ENCODE measurements at regions not wholly inside any gene's neighbourhood (a gene's known extent, or its start where the extent isn't known, plus 50 kb on each side); places are given as distances from the start of the nearest gene placed in this dataset.
"Not testable (repeated sequence)": the region's sequence is repeated elsewhere in the genome, so short reads cannot be mapped to it uniquely, and the experiment has no call there.

DNA sequence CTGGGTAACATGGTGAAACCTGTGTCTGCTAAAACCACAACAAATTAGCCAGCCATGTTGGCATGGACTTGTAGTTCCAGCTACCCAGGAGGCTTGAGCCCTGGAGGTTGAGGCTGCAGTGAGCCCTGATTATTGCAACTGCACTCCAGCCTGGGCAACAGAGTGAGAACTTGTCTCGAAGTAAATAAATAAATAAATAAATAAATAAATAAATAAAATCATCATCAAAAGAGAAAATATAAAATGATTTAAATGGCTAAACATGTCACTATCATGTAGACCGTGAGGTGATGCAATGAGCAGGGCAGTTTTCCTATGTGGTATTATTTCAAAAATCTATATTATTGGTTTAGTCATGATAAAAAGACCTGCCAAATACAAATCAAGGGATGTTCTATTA lies 2074.3 kb downstream of the PCDH9 start:
- DNase-seq (ENCODE audit: low read depth), result no peak

DNA sequence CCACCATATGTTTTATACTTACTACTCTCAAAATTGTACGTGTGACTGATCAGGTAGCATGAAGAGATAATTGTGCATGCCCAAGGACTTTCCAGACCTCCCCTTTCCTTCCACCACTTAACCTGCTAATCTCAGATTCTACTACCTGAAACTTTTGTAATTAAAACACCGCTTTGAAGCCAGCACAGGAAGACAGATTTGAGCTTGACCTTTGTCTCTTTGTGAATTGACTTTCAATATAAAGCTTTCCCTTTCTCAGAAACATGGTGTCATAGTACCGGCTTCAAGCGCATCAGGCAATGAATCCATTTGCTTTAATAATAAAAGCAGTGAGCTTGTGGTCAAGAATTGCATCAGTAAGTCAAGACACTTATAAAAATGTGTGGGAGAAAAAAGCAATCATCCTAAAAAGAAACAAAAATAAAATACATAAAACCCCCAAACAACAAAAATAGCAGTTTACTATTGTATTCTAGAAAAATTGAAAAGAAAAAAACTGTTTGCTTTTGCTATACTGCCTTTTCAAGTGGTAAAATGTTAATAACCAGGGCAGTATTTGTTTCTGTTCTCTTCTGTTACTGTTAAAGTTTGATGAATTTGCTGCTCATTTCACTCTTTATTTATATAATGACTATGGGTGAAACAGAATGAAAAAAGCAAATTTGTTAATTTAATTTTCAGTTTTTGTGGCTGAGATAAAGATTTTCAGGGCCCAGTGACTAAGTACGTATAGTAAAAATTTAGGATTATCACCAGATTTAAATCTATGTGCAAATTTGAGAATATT lies 2075.3 kb downstream of the PCDH9 start:
- no peak for DNase-seq (ENCODE audit: low read depth)

DNA sequence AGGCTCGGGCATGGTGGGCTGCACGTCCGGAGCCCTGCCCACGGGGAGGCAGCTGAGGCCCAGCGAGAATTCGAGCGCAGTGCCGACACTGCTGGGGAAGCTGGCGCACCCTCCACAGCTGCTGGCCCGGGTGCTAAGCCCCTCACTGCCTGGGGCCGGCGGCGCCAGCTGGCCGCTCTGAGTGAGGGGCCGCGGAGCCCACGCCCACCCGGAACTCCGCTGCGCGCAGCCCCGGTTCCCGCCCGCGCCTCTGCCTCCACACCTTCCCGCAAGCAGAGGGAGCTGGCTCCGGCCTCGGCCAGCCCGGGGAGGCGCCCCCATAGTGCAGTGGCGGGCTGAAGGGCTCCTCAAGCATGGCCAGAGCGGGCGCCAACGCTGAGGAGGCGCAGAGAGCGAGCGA lies 2080.4 kb downstream of the PCDH9 start:
- no peak for DNase-seq (ENCODE audit: low read depth)

DNA sequence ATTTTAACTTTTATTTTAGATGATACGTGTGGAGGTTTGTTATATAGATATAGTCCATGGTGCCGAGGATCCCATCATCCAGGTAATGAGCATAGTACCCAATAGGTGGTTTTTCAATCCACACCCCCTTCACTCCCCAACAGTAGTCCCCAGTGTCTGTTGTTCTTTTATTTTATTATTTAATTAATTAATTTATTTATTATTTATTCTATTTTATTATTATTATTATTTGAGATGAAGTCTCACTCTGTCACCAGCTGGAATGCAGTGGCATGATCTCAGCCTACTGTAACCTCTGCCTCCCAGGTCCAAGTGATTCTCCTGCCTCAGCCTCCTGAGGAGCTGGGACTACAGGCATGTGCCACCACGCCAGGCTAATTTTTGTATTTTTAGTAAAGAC lies 2086.2 kb downstream of the PCDH9 start:
- no peak for DNase-seq (ENCODE audit: low read depth)

DNA sequence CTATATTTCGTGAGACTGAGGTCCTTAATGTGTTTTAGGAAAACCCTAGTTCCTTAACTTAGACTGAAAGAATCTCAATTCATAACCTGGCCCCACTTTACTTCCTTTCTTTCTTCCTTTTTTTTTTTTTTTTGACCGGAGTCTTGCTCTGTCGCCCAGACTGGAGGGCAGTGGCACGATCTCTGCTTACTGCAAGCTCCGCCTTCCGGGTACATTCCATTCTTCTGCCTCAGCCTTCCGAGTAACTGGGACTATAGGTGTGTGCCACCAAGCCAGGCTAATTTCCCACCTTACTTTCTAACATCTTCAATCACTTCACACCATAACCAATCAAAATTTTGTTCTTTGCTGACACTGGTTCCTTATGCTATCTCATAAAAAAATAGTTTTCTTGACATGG lies 2097.0 kb downstream of the PCDH9 start:
- no peak for DNase-seq (ENCODE audit: low read depth)

DNA sequence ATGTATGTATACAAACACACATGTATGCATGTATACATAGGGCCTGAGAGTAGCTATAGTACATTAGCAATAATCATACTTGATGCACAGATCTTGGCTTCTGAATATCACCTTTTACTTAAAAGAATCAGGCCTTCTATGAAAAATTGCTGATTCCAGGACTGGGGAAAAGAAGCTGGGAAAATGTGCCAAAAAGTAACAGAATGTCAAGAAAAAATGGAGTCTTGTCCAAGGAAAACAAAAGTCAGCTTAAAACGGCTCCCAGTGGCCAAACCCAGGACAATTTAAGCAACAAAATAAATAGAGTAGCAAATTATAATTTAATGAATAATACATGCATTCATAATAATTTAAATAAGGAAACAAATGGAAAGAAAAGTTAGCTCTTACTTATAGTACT lies 2104.9 kb downstream of the PCDH9 start:
- no peak for DNase-seq (ENCODE audit: low read depth)

DNA sequence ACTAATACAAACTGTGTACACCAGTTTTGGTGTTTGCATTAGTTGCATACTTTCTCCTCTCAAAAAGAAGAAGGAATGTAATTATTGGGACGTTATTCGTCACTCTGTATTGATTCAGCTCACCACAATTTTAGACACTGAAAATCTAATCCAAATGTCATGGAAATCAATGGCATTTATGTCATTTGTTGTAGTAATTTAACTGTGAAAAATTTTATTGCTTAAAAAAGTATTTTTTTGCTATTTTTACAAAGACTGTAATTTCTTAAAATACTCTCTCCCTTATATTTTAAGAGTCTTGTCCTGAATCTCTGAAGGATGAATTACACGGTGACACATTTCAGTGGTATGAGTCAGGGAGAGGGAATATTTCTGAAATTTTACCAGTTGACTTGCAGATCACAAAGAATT lies 2117.6 kb downstream of the PCDH9 start:
- DNase-seq (ENCODE audit: low read depth), result no peak

DNA sequence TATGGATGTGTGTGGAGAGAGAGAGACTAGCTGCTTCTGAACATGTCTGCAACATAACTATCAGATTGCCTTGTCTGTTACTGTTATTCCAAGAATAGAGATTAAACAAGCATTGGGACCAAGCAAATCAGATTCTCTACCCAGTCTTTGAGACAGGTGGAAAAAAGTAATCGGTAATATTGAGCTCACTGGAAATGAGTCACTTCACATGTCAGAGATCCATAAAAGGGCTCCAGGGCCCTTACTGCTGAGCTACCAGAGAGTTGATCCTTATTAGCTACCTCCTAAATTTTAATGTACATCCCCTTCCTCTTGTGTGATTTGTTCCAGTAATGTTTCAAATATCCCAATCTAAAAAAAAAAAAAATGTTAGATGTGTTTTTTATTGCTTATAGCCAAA lies 2118.0 kb downstream of the PCDH9 start:
- no peak for DNase-seq (ENCODE audit: low read depth)

DNA sequence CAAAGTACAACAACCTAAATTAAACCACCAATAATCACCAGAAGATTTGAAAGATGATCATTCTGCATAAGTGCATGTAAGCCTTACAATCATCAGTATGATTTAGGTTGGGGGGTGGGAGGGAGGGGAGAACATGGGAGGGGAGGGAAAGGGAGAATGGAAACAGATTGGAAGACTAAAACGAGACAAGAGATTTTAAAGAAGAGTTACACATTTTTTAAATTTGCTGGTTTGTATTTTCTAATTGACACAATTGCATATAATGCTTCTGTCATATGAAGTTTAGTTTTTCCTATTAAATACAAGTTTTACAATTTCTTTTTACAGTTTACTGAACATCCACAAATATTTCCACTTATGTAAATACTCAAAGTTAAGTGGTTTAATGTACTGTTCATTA lies 2118.9 kb downstream of the PCDH9 start:
- DNase-seq (ENCODE audit: low read depth), result no peak

DNA sequence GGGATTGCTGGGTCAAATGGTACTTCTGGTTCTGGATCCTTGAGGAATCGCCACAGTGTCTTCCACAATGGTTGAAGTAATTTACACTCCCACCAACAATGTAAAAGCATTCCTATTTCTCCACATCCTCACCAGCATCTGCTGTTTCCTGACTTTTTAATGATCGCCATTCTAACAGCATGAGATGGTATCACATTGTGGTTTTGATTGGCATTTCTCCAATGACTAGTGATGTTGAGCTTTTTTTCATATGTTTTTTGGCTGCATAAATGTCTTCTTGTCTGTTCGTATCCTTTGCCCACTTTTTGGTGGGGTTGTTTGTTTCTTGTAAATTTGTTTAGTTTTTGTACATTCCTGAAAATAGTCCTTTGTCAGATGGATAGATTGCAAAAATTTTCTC lies 2125.7 kb downstream of the PCDH9 start:
- not testable (repeated sequence) for DNase-seq (ENCODE audit: low read depth)

DNA sequence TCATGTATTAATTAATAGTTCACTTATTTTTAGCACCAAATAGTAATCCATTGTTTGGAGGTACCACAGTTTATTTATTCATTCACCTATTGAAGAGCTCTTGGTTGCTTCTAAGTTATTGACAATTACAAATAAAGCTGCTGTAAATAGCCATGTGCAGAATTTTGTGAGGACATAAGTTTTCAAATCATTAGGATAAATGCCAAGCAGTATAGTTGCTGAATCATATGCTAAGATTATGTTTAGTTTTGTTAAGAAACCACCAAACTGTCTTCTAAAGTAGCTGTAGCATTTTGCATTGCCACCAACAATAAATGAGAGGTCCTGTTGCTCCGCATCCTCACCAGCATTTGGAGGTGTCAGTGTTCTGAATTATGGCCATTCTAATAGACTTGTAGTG lies 2126.8 kb downstream of the PCDH9 start:
- no peak for DNase-seq (ENCODE audit: low read depth)

DNA sequence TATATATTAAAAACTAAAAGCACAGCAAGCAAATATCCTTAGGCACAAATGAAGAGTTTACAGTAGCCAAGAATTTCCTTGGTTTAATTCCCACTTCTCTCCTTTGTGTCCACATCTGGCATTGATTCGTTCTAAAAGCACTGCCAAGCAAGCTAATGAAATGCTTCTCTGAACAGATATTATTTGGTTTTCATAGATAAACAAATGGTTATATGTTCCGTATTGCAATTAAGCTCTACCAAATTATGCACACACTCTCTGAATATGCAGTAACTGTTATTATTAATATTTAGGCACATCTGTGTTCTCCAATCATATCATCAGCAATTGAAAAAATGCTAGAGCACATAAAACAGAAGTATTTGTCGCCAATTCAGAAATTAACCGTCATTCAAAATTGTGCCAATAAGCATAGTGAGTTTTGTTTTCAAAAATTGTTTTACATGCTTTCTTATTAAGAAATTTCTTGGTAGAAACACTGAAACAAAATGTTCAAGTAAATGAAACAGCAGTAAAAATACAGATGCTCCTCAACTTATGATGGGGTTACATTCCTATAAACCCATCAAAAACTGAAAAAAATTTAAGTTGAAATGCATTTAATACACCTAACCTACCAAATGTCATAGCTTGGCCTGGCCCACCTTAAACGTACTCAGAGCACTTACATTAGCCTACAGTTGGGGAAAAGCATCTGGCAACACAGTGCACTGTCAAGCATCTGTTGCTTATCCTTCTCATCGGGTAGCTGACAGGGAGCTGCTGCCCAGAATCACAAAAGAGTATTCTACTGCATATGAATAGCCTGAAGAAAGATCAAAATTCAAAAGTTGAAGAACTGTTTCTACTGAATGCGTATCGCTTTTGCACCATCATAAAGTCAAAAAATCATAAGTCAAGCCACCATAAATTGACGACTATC lies 2134.7 kb downstream of the PCDH9 start:
- no peak for DNase-seq (ENCODE audit: low read depth)

DNA sequence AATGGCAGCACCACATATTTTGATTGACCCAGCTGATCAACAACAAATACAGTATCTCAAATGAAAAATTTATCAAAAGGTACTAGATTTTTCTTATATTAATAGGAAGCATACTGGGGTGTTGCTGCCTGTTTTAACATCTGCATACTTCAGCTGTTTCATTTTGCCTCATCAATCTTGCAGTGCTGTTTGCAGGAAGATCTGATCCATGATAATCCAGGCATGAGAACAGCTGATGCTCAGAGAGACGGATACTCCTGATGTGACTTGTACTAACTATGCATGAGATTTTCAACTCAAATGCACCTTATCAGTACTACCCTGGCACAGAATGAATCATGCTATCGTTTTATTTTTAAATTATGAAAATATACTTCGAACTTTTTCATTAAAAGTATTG lies 2136.8 kb downstream of the PCDH9 start:
- no peak for DNase-seq (ENCODE audit: low read depth)

DNA sequence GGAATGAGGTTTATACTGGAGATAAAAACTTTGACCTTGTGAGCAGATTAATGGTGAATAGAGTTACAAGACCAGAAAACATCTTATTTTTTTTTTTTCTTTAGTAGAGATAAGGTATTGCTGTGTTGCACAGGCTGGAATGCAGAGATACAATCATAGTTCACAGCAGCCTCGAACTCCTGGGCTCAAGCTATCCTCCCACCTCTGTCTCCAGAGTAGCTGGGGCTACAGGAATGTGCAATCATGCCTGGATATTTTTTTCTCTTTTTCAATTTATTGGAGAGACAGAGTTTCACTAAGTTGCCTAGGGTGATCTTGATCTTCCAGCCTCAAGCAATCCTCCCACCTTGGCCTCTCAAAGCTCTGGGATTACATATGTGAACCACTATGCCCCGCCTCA lies 2139.1 kb downstream of the PCDH9 start:
- DNase-seq (ENCODE audit: low read depth), result no peak

DNA sequence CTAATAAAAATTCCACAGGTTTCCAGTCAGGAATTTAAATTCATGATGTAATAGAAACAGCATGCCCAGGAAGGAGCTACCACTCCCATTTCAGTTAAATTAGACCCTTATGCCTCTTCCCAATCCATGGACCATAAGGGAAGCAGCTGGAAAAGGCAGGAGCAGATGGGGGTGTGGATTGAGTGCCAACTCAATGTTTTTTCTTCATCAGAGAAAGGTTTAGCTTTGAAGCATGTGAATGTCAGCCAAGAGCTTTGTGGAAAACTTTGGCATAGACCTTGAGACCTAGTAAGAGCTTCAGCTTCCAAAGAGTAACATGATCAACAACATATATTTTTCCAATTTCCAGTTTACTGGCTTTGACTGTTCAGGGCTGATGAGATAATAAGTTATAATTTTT lies 2139.9 kb downstream of the PCDH9 start:
- no peak for DNase-seq (ENCODE audit: low read depth)

DNA sequence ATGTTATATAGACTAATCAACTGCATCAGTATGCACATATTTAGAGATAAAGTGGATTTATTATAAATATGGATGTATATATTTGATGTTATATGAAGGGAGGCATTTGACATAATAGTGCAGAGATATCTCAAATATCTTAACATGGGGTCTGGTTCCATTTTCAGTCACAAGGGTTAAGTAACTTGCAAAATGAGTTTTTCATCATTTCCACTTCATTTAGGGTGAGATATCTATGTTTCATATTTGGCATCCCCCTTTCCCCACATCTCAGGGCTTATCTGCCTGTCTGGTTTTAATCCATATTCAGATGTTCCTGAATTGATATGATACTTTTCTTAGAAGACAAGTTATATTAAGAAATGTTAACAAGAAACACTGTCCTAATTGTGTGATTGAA lies 2141.2 kb downstream of the PCDH9 start:
- no peak for DNase-seq (ENCODE audit: low read depth)

DNA sequence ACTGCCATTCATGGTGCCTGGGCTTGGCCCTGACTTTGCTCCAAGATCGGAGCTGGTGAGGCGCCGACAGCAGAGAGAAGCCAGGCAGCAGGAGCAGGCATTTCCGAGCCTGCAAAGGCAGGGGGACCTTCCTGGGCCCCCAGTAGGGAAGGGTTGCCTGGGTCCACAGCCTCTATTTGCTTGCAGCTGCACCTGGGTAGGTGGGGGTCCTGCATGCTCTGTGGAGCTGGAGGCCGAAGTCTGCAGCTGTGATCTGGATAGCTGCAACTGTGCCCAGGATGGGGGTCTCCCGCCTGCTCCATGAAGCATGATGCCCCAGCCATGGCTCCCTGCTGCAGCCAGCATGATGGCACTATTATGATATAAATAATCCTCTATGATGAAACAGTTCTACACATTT lies 2144.2 kb downstream of the PCDH9 start:
- DNase-seq (ENCODE audit: low read depth), result no peak

DNA sequence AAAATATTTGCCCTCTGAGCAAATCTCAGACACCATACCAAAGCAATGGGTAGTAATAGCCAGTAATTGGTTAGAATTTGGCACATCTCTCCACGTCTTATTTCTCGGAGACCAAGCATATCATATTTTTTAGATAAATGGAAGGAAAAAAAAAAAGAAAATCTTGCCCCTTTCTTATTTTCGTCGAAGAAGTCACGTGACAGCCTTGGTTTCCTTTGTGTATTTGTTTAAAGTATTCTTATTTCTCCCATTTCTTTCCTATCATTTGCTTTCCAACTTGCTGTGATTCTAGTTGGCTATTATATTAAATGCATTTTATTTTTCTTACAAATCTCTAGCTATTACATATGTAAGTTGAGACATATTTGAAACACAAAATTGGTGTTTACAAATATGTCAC lies 2155.9 kb downstream of the PCDH9 start:
- DNase-seq (ENCODE audit: low read depth), result no peak

DNA sequence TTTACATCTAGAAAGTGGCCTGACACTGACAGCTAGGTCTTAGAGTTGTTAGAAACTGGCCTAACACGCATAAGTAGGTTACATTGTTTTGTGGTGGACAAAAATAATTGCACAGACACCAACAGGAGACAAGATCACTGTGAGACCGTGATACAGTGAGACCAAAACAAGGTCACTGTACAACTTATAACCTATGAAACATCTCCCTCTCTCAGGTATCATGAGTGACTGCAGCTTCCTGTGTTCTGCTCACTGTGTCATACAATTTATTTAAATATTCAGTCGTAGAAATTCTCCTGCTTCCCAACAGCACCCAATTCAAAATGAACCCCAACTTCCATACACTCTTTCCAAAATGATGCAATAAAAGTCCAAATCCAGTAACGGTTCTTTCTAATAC lies 2165.2 kb downstream of the PCDH9 start:
- DNase-seq (ENCODE audit: low read depth), result no peak

DNA sequence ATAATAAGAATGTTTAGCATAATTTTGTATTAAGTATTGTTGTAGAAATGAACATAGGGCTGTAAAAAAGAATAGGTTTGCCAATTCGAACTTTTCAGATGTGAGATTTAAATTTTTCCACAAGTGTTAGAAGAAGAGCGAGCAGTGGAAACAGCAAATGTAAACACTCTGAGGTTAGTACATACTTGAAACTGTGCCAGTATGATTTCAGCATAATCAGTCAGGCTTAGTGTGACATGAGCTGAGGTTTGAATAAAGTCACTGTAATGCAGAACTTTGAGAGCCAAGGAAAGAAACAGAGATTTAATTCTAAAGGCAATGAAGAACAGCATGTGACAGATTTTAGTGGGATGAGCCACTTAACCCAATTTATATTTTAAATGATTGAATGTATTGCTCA lies 2166.4 kb downstream of the PCDH9 start:
- no peak for DNase-seq (ENCODE audit: low read depth)

DNA sequence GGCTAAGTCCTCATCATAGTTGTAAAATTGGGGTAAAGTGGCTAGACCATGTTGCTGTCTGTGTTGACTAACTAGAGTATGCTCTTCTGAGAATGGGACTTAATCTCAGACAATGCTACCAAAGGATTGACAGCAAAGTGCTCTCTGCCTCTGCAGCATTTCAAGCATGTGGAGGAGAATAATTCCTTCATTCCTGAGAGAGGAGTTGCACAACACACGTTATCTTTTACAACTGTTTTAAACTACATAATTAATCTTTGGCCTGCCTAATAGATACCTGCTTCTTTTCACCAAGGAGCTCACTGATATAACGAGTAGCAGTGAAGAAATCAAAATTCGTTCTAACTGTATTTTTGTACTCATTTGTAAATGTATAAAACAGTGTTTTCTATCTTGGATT lies 2172.2 kb downstream of the PCDH9 start:
- DNase-seq (ENCODE audit: low read depth), result no peak

DNA sequence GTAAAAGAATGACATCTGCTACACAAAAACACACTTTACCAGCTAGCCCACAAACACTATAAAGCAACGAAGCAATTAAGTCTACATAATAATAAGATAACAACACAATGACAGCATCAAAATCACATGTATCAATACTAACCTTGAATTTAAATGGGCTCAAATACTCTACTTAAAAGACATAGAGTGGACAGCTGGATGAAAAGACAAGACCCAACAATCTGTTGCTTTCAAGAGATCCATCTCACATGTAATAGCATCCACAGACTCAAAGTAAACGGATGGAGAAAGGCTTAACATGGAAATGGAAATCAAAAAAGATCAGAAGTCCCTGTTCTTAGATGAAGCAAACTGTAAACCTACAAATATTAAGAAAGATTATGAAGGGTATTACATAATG lies 2175.9 kb downstream of the PCDH9 start:
- DNase-seq (ENCODE audit: low read depth), result no peak

DNA sequence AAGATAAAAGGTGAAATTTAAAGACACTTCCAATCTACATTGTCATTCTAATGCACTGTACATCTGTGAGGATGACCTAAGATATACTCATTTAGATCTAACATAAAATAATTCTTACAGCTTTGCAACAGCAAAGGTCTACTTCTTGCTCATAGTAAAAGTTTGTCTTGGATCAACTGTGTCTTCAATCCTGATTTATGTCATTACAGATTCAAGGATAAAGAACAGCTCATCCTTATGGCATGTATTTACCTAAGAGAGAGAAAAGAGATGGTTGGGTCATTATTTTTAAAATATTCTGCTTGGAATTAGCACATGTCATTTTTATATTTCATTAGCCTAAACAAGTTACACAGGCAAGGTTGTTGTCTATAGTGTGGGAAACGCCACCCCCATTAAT lies 2193.1 kb downstream of the PCDH9 start:
- no peak for DNase-seq (ENCODE audit: low read depth)

DNA sequence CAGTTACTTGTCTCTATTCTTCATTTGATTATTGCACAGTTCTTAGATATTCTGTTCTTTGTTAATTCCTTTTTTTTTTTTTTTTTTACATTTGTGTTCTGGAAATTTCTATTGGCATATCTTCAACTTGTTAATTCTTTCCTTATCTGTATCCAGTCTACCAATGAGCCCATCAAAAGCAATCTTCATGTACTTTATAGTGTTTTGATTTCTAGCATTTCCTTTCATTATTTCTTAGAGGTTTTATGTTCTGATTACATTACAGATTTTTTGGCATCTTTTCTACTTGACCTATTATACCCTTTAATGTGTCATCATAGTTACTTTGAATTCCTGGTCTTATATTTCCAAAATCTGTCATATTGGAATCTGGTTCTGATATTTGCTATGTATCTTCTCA lies 2194.8 kb downstream of the PCDH9 start:
- DNase-seq (ENCODE audit: low read depth), result no peak

Data from CMK (cell line).